IPS-18a (cell line): ENCODE measurements at regions not wholly inside any gene's neighbourhood (a gene's known extent, or its start where the extent isn't known, plus 50 kb on each side); places are given as distances from the start of the nearest gene placed in this dataset.

Source experiments
- H3K27ac ChIP-seq: one replicate; pipeline ENCODE4 v1.5.1; 2013; ENCODE audit warnings: low read length
- H3K27me3 ChIP-seq: one replicate; pipeline ENCODE4 v1.6.1; 2013; ENCODE audit warnings: mild to moderate bottlenecking, low read length; ENCODE audit not compliant: control insufficient read depth, insufficient read depth
- H3K36me3 ChIP-seq: one replicate; pipeline ENCODE4 v1.6.1; 2013; ENCODE audit warnings: low read depth, low read length; ENCODE audit not compliant: control insufficient read depth
- H3K4me1 ChIP-seq: one replicate; pipeline ENCODE4 v1.6.1; 2013; ENCODE audit warnings: low read depth, low read length; ENCODE audit not compliant: control insufficient read depth
- H3K4me3 ChIP-seq: one replicate; pipeline ENCODE4 v1.5.1; 2013; ENCODE audit warnings: low read length
- H3K9ac ChIP-seq: one replicate; pipeline ENCODE4 v1.6.1; 2013; ENCODE audit warnings: mild to moderate bottlenecking, low read length, moderate library complexity
- H3K9me3 ChIP-seq: one replicate; pipeline ENCODE4 v1.6.1; 2013; ENCODE audit warnings: low read depth, low read length; ENCODE audit not compliant: control insufficient read depth

DNA sequence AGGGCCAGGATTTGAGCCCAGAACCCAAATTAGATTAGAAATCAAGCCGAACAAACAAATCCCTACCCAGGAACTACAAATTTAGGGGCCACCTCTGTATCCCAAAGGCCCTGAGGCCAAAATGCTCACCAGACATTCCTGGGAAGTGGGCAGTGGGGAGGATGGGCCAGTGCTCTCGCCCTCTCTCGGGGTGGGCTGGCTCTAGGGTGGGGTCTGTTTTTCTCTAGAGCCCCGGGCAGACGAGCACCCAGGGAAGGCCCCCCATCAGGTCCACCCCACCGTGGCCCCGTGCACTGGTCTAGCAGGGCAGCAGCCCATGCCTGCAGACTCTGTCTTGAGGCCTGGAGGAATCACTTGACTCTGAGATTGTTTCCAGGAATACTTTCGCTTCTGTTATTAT lies 252.0 kb downstream of the RRAGC start:
- H3K4me3 ChIP-seq: no peak overlapping the region
- H3K36me3 ChIP-seq: no peaks in the 10 kb centered on the region
- H3K27me3 ChIP-seq: peaks cover 14% of the 10 kb centered on the region
- H3K9ac ChIP-seq: no peak overlapping the region
- no peak overlapping the region for H3K27ac ChIP-seq
- H3K4me1 ChIP-seq: peaks cover 10% of the 10 kb centered on the region
- H3K9me3 ChIP-seq: no peaks in the 10 kb centered on the region

DNA sequence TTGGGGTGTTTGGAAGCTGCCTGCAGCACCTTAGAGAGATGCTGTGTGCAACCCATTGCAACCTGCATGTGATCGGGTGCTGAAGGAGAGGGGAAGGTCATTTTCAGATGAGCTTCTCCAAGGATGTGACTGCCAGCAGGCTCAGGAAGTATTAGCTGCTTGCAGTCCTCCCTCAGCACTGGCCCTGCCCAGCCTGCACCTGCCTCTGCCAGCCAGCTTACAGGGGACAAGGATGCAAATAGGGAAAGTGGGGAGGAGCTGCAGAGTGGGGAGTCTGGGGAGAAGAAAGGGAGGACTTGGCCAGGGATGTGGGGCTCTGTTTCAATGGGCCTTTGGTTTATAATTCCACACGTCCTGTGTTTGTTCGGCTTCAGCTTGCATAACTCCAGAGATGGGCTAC lies 254.5 kb downstream of the RRAGC start:
- no peaks in the 10 kb centered on the region for H3K9me3 ChIP-seq
- H3K27ac ChIP-seq: no peak overlapping the region
- no peaks in the 10 kb centered on the region for H3K36me3 ChIP-seq
- peaks cover 26% of the 10 kb centered on the region for H3K27me3 ChIP-seq
- H3K4me1 ChIP-seq: peaks cover 19% of the 10 kb centered on the region
- no peak overlapping the region for H3K4me3 ChIP-seq
- no peak overlapping the region for H3K9ac ChIP-seq

DNA sequence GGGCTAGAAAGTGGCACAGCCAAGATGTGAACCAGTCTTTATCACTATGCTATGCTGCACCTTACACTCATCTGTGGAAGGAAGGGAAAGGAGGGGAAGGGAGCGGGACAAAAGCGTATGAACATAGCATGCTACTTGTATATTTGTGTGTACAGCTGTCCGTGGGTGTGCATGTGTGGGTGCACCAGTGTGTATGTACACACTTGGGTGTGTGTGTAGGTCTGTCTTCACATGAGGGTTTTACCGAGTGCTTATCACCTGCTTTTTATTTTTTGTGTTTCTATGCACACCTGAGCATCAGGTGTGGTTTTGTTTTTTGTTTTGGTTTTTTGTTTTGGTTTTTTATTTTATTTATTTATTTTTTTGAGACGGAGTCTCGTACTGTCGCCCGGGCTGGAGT lies 255.7 kb downstream of the RRAGC start:
- H3K9ac ChIP-seq: no peak overlapping the region
- H3K27ac ChIP-seq: no peak overlapping the region
- H3K36me3 ChIP-seq: no peaks in the 10 kb centered on the region
- no peak overlapping the region for H3K4me3 ChIP-seq
- H3K4me1 ChIP-seq: peaks cover 21% of the 10 kb centered on the region
- peaks cover 38% of the 10 kb centered on the region for H3K27me3 ChIP-seq
- no peaks in the 10 kb centered on the region for H3K9me3 ChIP-seq

- Histone ChIP-seq H3K4me3 (no peak overlapping the region), H3K27ac (no peak overlapping the region), H3K9me3 (no peaks in the 10 kb centered on the region), H3K27me3 (peaks cover 37% of the 10 kb centered on the region), H3K4me1 (peaks cover 11% of the 10 kb centered on the region), H3K36me3 (no peaks in the 10 kb centered on the region), H3K9ac (no peak overlapping the region)
These were observed 258.7 kb downstream of the RRAGC start for GRCh38 chr1:38600905-38601304.

DNA sequence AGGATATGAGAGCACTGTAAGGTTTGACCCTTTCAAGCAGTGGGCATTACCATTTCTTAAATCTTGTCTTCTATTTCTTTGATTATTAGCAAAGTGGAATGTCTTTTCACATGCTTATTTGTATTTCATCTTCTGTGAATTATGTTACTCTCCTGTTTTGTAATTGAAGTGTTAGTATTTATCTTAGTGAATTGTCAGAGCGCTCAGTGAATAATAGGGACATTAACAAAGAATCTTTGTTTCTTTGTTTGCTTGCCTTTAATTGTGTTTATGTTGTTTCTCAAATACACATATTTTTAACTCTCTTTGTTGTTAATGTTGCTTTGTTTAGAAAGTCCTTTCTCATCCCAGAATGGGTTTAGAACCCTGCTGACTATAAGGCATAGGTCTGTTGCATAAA lies 259.3 kb downstream of the RRAGC start:
- no peaks in the 10 kb centered on the region for H3K36me3 ChIP-seq
- H3K9ac ChIP-seq: no peak overlapping the region
- no peak overlapping the region for H3K27ac ChIP-seq
- no peaks in the 10 kb centered on the region for H3K9me3 ChIP-seq
- peaks cover 37% of the 10 kb centered on the region for H3K27me3 ChIP-seq
- peaks cover 11% of the 10 kb centered on the region for H3K4me1 ChIP-seq
- no peak overlapping the region for H3K4me3 ChIP-seq

GRCh38 chr1:38598118-38598517 lies 261.5 kb downstream of the RRAGC start:
- no peaks in the 10 kb centered on the region for H3K9me3 ChIP-seq
- H3K4me1 ChIP-seq: peaks cover 15% of the 10 kb centered on the region
- no peak overlapping the region for H3K4me3 ChIP-seq
- no peak overlapping the region for H3K9ac ChIP-seq
- no peaks in the 10 kb centered on the region for H3K36me3 ChIP-seq
- H3K27ac ChIP-seq: no peak overlapping the region
- peaks cover 37% of the 10 kb centered on the region for H3K27me3 ChIP-seq

- Histone ChIP-seq H3K36me3 (no peaks in the 10 kb centered on the region), H3K9me3 (no peaks in the 10 kb centered on the region), H3K4me1 (peaks cover 4% of the 10 kb centered on the region), H3K27ac (no peak overlapping the region), H3K4me3 (no peak overlapping the region), H3K27me3 (no peaks in the 10 kb centered on the region), H3K9ac (no peak overlapping the region)
These were observed 270.5 kb downstream of the RRAGC start for GRCh38 chr1:38589036-38589435.

GRCh38 chr1:38587766-38588165 lies 271.8 kb downstream of the RRAGC start:
- Histone ChIP-seq H3K36me3 (no peaks in the 10 kb centered on the region), H3K27me3 (no peaks in the 10 kb centered on the region), H3K9me3 (no peaks in the 10 kb centered on the region), H3K4me1 (no peaks in the 10 kb centered on the region), H3K9ac (no peak overlapping the region), H3K4me3 (no peak overlapping the region), H3K27ac (no peak overlapping the region)

DNA sequence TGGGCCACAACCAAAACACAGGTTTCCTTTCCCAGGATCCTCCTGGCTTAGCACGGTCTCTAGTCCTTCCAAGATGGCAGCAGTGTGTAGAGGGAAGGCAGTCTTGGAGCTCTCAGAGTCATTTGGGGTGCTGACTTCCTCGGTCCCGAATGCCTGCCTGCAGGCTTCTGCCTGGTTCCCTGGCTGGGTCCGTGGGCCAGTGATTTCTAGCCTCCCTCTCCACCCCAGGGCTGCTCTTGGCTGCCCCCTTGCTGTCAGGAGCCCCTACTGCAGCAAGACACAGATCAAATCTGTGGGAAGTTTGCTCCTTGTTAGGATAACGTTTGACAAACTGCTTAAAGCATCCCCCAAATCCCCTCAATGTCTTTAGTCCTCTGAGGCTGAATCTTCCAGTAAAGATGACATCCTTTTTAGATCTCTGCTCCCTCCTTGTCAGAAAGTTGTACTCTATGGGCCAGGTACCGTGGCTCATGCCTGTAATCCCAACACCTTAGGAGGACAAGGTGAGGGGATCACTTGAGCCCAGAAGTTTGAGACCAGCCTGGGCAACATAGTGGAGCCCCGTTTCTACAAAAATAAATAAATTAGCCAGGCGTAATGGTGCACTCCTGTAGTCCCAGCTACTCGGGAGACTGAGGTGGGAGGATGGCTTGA lies 272.5 kb downstream of the RRAGC start:
- no peak overlapping the region for H3K4me3 ChIP-seq
- H3K9ac ChIP-seq: no peak overlapping the region
- no peaks in the 10 kb centered on the region for H3K27me3 ChIP-seq
- no peaks in the 10 kb centered on the region for H3K9me3 ChIP-seq
- H3K4me1 ChIP-seq: no peaks in the 10 kb centered on the region
- no peaks in the 10 kb centered on the region for H3K36me3 ChIP-seq
- H3K27ac ChIP-seq: no peak overlapping the region

- no peaks in the 10 kb centered on the region for H3K27me3 ChIP-seq
- H3K36me3 ChIP-seq: no peaks in the 10 kb centered on the region
- no peak overlapping the region for H3K9ac ChIP-seq
- no peak overlapping the region for H3K4me3 ChIP-seq
- H3K27ac ChIP-seq: no peak overlapping the region
- H3K4me1 ChIP-seq: no peaks in the 10 kb centered on the region
- H3K9me3 ChIP-seq: no peaks in the 10 kb centered on the region
These were observed 273.6 kb downstream of the RRAGC start for GRCh38 chr1:38585971-38586370.

DNA sequence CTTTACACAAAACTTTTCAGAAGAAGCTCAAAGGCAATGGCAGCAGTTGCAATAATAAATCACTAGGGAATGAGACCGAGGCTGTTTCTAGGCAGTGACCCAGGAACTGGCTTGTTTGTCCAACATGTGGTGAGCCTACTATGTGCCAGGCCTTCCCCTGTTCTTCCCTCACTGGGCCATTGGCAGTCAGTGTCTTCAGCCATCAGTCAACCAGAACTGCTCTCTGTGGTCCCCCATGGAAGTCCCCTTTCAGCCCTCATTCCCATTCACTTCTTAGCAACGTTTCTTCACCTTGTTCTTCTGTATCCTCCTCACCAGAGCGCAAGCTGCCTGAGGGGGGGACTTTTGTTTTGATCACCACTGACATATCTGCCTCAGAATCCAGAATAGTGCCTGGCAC lies 274.1 kb downstream of the RRAGC start:
- Histone ChIP-seq H3K9ac (no peak overlapping the region), H3K27ac (no peak overlapping the region), H3K4me3 (no peak overlapping the region), H3K4me1 (no peaks in the 10 kb centered on the region), H3K9me3 (no peaks in the 10 kb centered on the region), H3K36me3 (no peaks in the 10 kb centered on the region), H3K27me3 (peaks cover 5% of the 10 kb centered on the region)

- H3K4me3 ChIP-seq: no peak overlapping the region
- no peaks in the 10 kb centered on the region for H3K36me3 ChIP-seq
- no peak overlapping the region for H3K9ac ChIP-seq
- H3K9me3 ChIP-seq: no peaks in the 10 kb centered on the region
- no peaks in the 10 kb centered on the region for H3K4me1 ChIP-seq
- H3K27me3 ChIP-seq: peaks cover 12% of the 10 kb centered on the region
- no peak overlapping the region for H3K27ac ChIP-seq
These were observed 274.9 kb downstream of the RRAGC start for GRCh38 chr1:38584448-38585355.
